Stimulated activated CD4-positive, alpha-beta T cell treated with anti-CD3 and anti-CD28 coated beads, Interleukin-15, amount 100 ng/mL, for 1 hour (primary cell): ENCODE measurements at regions not wholly inside any gene's neighbourhood (a gene's known extent, or its start where the extent isn't known, plus 50 kb on each side); places are given as distances from the start of the nearest gene placed in this dataset.
"Not testable (repeated sequence)": the region's sequence is repeated elsewhere in the genome, so short reads cannot be mapped to it uniquely, and the experiment has no call there.

Experiments used
- DNase-seq, 2 donors: peaks; one replicate each; pipeline ENCODE4 v3.0.0-alpha.2; 2020; ENCODE audit warnings: low read depth in 1 of 2, low spot score in 1 of 2

DNA sequence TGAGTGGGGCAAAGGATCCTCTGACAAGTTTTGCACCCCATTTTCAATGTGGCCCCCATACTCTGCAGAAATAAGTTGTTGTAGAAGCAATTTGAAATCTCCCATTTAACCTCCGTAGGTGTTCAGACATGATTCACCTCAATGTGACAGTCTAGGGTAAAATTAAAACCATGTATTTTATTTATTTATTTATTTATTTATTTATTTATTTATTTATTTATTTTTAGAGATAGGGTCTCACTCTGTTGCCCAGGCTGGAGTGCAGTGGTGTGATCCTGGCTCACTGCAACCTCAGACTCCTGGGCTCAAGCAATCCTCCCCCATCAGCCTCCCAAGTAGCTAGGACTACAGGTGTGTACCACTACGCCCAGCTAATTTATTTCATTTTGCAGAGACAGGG lies 122.8 kb upstream of the PRKCQ start:
- DNase-seq: not testable (repeated sequence)

DNA sequence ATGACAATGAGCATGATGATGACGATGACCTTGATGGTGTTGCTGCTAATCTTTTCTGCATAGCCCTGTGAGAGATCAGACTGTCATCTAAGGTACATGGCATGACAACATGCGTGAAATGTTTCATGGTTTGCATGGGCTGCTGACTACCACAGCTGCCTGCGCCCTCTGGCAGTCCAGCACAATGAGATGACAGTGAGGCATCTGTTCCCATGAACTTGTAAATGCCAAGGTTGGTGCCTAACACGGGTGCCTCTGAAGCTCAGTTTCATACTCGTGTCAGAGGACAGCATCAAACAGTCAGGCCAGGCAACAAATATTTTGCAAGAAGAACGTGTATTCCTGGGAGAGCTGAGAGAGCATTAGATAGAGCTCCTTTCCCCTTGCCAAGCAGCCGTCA lies 122.0 kb upstream of the PRKCQ start:
- DNase-seq: no peak

GRCh38 chr10:6701289-6701688 lies 121.2 kb upstream of the PRKCQ start:
- DNase-seq: no peak

GRCh38 chr10:6700066-6700465 lies 120.0 kb upstream of the PRKCQ start:
- no peak for DNase-seq

DNA sequence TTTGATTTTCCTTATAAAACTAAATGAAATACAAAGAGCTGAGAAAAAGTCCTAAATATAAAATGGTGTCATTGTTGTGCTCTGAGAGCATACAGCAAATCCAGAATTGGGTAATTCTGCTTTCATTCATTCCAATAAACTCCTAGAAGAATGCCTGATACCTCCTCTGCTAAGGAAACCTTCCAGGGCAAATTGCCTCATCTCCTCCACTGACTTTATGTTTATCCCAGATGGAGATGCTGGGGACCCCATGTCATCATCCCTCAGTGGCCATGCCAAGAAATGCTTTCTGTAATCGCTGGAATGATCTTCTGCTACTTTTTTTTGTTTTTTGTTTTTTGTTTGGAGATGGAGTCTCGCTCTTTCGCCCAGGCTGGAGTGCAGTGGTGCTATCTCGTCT lies 119.3 kb upstream of the PRKCQ start:
- DNase-seq: no peak

DNA sequence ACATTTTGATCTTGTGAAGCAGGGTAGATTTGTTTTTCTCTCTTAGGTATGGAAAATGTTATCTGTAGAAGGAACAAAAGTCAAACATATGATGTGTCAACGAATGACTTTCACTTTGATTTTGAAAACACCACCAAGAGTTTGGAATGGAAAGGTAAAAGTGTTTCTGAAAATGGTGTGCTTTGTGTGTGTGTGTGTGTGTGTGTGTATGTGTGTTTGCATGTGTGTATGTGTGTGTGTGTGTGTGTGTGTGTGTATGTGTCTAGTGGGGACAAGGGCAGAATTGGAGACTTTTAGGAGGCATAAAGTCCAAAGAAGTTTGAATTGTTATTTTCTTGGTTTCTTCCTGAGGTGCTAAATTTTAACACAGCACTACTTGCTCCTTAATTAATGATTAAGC lies 115.4 kb upstream of the PRKCQ start:
- DNase-seq: no peak

- no peak for DNase-seq
These were observed 114.5 kb upstream of the PRKCQ start for GRCh38 chr10:6694447-6695140.

DNA sequence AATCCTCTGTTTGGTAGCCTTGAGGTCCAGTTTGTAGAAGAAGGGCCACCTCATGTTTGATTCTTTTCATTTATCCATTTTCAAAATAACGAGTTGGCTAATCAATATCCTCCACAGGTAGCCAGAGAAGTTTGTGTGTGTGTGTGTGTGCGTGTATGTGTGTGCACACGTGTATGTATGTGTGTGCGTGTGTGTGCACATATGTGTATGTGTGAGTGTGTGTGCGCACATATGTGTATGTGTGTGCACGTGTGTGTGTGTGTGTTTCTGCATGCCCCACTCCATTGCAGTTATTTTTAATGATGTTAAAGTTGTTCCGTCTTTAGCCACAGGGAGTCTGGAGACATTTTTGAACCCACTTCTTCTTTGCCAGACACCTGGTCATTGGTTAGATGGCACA lies 112.8 kb upstream of the PRKCQ start:
- DNase-seq: no peak

GRCh38 chr10:6692103-6692502 lies 112.0 kb upstream of the PRKCQ start:
- DNase-seq: no peak

GRCh38 chr10:6689036-6689435 lies 109.0 kb upstream of the PRKCQ start:
- no peak for DNase-seq

- DNase-seq: no peak
These were observed 100.7 kb upstream of the PRKCQ start for GRCh38 chr10:6680735-6681134.

DNA sequence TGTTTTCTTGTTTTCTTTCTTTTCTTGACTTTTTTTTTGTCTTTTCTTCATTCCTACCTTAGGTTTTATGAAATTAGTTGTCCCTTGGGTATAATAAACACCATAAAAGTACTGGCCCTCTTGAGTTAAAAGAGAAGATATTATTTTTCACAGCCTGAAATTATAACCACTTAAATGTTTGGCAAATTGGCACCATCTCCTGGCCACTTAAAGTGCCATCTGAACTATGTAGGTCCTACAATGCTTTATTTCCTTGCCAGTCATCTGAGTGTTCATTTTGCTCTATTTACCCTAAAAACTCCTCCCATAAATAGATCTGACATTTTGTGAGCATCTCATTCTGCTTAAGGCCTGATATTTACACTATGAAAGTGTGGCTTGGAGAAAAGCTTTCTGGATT lies 98.9 kb upstream of the PRKCQ start:
- no peak for DNase-seq

- DNase-seq: peak; percentile 20 to 31
These were observed 98.2 kb upstream of the PRKCQ start for GRCh38 chr10:6678211-6678803.

DNA sequence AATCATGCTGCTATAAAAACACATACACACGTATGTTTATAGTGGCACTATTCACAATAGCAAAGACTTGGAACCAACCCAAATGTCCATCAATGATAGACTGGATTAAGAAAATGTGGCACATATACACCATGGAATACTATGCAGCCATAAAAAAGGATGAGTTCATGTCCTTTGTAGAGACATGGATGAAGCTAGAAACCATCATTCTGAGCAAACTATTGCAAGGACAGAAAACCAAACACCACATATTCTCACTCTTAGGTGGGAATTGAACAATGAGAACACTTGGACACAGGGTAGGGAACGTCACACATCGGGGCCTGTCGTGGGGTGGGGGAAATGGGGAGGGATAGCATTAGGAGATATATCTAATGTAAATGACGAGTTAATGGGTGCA lies 97.1 kb upstream of the PRKCQ start:
- not testable (repeated sequence) for DNase-seq

DNA sequence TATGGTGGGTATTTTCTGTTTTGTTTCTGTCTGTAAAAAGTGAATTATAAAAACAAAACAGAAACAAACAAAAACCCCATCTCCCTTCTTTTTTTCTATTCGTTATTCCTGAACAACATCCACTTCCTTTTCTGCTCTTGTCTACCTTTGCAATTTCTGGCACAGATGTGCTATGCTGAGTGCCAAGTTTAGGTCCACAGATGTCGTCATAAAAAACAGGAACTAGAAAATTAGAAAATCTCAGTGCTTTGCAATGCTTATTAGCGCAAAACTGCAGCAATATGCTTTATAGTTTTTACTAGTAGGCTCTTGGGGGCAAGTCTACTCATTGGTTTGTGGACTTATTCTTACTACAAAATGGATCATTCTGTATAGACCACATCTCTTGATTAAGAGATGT lies 94.2 kb upstream of the PRKCQ start:
- no peak for DNase-seq

GRCh38 chr10:6671976-6672375 lies 91.9 kb upstream of the PRKCQ start:
- DNase-seq: no peak

GRCh38 chr10:6669269-6669859 lies 89.3 kb upstream of the PRKCQ start:
- DNase-seq: no peak

DNA sequence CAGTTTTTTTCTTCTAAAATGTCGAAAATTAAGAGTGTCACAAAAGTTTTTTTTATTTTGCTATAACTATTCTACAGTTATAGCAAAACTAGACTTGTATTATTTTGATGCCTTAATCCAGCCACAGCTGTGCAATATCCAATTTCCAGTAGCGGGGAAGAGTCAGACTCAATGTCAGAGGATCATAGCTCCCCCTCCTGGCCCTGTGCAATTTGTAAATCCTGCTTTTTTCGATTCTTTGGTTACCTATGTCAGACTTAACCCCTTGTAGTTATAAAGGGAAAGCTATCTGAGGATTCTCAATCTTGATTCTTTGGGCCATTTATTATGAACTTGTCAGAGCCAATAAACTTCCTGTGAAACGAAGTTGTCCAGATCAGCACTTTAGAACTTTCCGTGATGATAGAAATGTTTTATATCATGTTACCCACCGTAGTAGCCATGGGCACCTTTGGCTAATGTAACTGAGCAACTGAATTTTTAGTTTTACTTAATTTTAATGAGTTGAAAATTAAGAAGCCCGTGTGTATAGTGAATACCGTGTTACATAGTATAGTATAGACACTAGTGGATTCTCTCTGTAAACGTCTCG lies 87.7 kb upstream of the PRKCQ start:
- no peak for DNase-seq

DNA sequence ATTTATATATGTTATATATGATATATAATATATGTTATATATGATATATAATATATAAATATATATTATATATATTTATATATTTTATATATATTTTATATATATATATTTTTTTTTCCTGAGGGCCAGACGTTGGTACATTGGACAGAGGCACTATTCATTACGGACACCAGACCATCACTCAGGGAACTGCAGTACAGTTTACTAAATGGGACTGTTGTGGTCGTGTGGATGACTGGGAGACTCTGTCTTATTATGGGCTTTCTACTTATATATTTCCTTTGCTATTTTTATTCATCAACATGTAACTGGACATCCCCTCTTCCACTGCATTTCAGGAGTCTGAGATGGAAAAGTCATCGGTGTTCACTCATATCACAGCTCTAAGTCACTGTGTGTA lies 87.1 kb upstream of the PRKCQ start:
- no peak for DNase-seq

DNA sequence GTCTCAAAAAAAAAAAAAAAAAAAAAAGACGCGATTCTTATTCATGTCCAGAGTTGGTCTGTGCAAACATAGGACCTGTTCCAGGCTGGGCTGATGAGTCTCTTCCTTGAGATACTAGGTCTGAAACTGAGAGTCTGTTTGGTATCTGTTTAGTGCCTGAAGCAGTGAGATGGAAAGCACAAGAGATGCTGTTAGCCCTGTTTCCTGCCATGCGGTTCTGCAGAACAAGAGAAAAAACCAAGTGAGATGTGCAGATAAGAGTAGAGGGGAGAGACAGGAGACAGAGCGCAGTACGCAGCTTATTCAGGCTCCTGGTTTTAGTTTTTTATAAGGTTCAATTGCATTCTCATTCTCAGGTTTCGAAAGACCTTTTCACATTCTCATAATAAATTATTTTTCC lies 85.8 kb upstream of the PRKCQ start:
- no peak for DNase-seq

DNA sequence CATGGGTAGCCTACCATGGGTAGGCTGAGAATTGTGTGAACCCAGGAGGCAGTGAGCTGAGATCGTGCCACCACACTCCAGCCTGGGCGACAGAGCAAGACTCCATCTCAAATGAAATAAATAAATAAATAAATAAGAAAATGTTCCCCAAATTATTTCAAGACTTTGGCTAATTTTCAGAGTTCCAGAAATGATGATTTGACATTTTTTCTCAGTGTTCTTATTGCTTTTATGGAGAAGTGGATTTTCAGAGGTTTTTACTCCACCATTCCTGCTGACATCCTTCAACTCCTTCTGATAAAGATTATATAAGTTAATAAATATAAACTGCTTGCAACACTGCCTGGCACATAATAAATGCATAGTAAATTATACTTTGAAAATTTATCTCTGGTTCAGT lies 80.4 kb upstream of the PRKCQ start:
- no peak for DNase-seq

- DNase-seq: no peak
These were observed 79.4 kb upstream of the PRKCQ start for GRCh38 chr10:6659451-6659850.

DNA sequence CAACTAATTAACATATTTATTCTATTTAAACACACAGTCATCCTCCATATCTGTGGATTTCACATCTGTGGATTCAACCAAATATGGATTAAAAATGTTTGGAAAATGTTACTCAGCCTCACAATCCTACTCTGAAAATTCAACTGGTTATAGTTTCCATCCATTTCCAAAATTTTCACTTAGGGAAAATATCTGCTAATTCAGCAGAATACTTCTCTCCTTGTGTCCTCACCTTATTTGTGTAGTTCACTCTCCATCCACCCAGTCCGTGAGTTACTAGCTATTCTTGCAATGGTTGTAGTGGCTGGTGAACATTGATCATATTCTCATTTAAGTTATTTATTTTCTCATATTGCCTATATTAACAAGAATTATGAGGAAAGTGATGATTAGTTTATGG lies 77.6 kb upstream of the PRKCQ start:
- no peak for DNase-seq
